ENCODE measurements at regions not wholly inside any gene's neighbourhood (a gene's known extent, or its start where the extent isn't known, plus 50 kb on each side); places are given as distances from the start of the nearest gene placed in this dataset.
A peak's percentile ranks its signal among the peaks of the same experiment; 100 is the strongest.

DNA sequence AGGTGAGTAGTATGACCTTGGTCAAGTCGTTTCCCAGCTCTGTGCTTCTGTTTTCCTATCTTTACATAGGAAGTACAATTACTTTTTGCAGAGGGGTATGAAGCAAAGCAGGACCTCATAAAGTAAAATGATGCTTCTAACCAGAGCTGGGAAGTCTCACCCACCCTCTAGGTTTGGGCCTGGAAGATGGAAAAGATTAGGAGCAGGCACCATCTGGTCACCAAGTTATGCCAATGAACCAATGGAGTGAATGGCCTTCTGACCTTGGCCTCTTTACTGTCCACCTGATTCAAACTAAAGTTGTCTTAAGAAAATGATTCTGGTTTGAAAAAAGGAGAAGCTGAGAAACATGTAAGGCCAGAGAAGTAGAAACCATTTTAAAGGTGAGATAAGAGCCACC, 68.9 kb upstream of the CTNNBL1 start:
- intact Hi-C loops (cut with DNase I): no loop called here
- no peak for DNase-seq (ENCODE audit: extremely low spot score in 2 of 2)
- Histone ChIP-seq H3K27me3 (no peaks in the 10 kb centered on the region), H3K9me3 (no peaks in the 10 kb centered on the region), H3K4me3 (no peak overlapping the region), H3K27ac (no peak overlapping the region), H3K36me3 (no peaks in the 10 kb centered on the region), H3K4me1 (no peaks in the 10 kb centered on the region)
- no peak for TF ChIP-seq POLR2A (IDR thresholded peaks at IDR 0.05)
- TF ChIP-seq POLR2AphosphoS5 (IDR thresholded peaks at IDR 0.05; ENCODE audit: insufficient read depth in 1 of 2, low read depth in 1 of 2): no peak
- TF ChIP-seq, protein P1, sequence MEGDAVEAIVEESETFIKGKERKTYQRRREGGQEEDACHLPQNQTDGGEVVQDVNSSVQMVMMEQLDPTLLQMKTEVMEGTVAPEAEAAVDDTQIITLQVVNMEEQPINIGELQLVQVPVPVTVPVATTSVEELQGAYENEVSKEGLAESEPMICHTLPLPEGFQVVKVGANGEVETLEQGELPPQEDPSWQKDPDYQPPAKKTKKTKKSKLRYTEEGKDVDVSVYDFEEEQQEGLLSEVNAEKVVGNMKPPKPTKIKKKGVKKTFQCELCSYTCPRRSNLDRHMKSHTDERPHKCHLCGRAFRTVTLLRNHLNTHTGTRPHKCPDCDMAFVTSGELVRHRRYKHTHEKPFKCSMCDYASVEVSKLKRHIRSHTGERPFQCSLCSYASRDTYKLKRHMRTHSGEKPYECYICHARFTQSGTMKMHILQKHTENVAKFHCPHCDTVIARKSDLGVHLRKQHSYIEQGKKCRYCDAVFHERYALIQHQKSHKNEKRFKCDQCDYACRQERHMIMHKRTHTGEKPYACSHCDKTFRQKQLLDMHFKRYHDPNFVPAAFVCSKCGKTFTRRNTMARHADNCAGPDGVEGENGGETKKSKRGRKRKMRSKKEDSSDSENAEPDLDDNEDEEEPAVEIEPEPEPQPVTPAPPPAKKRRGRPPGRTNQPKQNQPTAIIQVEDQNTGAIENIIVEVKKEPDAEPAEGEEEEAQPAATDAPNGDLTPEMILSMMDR (IDR thresholded peaks at IDR 0.05): no peak

DNA sequence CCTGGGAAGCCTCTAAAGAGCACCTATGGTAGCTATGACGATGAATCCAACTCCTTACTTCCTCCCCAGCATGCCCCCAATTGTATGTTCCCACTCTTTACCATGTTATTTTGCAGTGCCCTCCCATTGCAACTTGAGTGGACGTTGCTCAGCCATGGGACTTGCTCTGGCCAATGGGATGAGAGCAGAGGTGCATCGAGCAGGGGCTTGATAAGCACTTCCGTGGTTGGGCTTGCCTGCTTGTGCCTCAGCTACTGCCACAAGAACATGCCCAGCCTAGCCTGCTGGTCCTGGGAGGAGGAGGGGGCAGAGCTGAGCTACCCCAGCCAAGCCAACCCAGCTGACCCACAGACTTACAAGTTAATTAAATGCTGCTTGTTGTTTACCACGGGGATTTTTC, 71.1 kb upstream of the CTNNBL1 start:
- Histone ChIP-seq H3K4me3 (no peak overlapping the region), H3K9me3 (no peaks in the 10 kb centered on the region), H3K27me3 (no peaks in the 10 kb centered on the region), H3K4me1 (no peaks in the 10 kb centered on the region), H3K36me3 (no peaks in the 10 kb centered on the region), H3K27ac (no peak overlapping the region)
- TF ChIP-seq, protein P1 (IDR thresholded peaks at IDR 0.05): no peak
- TF ChIP-seq POLR2AphosphoS5 (IDR thresholded peaks at IDR 0.05; ENCODE audit: insufficient read depth in 1 of 2, low read depth in 1 of 2): no peak
- no peak for TF ChIP-seq POLR2A (IDR thresholded peaks at IDR 0.05)
- intact Hi-C loops (cut with DNase I): no loop called here
- DNase-seq (ENCODE audit: extremely low spot score in 2 of 2): no peak

DNA sequence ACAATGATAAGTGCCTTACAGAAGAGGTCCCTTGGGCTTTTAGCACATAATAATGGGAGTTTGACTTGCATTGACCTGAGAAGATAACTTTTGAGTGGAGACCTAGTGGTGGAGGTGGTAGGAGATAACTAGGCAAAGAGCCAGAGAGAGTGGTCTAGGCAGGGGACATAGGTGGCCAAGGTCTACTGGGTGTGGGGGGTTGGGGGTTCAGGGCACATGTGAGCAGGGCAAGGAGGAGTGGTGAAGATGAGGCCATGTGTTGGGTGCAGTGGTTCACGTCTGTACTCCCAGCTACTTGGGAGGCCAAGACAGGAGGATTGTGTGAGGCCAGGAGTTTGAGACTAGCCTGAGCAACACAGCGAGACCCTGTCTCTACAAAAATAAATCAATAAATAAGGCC, 74.3 kb upstream of the CTNNBL1 start:
- H3K9me3 ChIP-seq: no peaks in the 10 kb centered on the region
- DNase-seq (ENCODE audit: extremely low spot score in 2 of 2): no peak
- TF ChIP-seq, protein P1 (IDR thresholded peaks at IDR 0.05): no peak
- TF ChIP-seq POLR2A (IDR thresholded peaks at IDR 0.05): no peak
- no peak for TF ChIP-seq POLR2AphosphoS5 (IDR thresholded peaks at IDR 0.05; ENCODE audit: insufficient read depth in 1 of 2, low read depth in 1 of 2)
- H3K27ac ChIP-seq: no peak overlapping the region
- H3K4me3 ChIP-seq: no peak overlapping the region
- no peaks in the 10 kb centered on the region for H3K36me3 ChIP-seq
- no peaks in the 10 kb centered on the region for H3K27me3 ChIP-seq
- H3K4me1 ChIP-seq: no peaks in the 10 kb centered on the region
- intact Hi-C loops (cut with DNase I): no loop called here

DNA sequence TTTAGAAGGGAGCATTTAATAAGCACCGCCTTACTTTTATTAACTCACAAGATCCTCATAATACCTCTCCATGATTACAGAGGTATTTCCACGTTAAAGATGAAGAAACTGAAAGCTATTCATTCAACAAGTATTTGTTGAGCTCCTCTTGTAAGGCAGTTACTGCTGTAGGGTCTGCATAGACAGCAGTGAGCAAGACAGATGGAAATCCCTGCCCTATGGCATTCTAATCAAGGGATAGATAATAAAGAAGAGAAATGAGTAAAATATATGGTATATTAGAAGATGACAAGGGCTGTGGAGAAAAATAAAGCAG, 77.8 kb upstream of the CTNNBL1 start:
- DNase-seq (ENCODE audit: extremely low spot score in 2 of 2): no peak

DNA sequence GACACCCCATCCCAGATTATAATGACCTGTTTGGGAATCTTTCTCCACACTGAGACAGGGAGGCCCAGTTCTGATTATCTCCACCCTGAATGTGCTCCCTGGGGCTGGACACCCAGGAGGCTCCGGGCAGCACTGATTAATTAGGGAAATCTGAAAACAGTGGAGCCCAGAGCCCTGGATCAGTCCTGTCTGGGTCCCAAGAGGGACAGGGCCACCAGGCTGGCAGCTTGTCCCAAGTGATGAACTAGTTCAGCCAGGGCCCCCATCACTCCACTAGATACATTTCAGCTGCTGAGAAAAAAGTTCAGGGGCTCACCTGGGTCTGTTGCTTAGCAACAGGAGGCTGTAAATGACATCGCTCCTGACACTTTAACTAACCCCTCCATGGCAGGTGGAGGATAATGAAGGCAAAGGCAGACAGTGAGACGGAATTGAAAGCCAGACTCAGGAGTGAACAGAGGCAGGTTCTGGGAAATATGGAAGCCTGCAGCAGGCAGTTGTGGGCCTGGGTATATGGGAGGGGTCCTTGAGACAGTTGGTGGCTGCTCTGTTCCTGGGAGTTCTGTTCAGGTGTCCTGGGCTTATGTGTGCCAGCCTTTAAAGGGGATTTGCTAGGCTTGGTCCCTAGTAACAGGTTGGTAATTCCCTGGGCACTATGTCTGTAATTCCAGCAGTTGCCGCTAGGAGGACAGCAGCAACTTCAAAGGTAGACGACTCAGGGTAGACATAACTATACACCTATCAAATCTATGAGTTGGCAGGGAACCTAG, 78.3 kb upstream of the CTNNBL1 start:
- Histone ChIP-seq H3K4me1 (no peaks in the 10 kb centered on the region), H3K9me3 (no peaks in the 10 kb centered on the region), H3K4me3 (no peak overlapping the region), H3K36me3 (no peaks in the 10 kb centered on the region), H3K27me3 (no peaks in the 10 kb centered on the region), H3K27ac (no peak overlapping the region)
- intact Hi-C loops (cut with DNase I): no loop called here
- no peak for DNase-seq (ENCODE audit: extremely low spot score in 2 of 2)
- TF ChIP-seq POLR2AphosphoS5 (IDR thresholded peaks at IDR 0.05; ENCODE audit: insufficient read depth in 1 of 2, low read depth in 1 of 2) (no peak), POLR2A (IDR thresholded peaks at IDR 0.05) (no peak)
- TF ChIP-seq, protein P1 (IDR thresholded peaks at IDR 0.05): peak in 1 of 3 experiments; percentile 27

More for the DNA sequence above, 77.8 kb upstream of the CTNNBL1 start:
- H3K4me3 ChIP-seq: no peak overlapping the region
- intact Hi-C loops (cut with DNase I): no loop called here
- no peaks in the 10 kb centered on the region for H3K27me3 ChIP-seq
- no peak overlapping the region for H3K27ac ChIP-seq
- TF ChIP-seq POLR2A (IDR thresholded peaks at IDR 0.05): no peak
- TF ChIP-seq, protein P1 (IDR thresholded peaks at IDR 0.05): no peak
- no peak for TF ChIP-seq POLR2AphosphoS5 (IDR thresholded peaks at IDR 0.05; ENCODE audit: insufficient read depth in 1 of 2, low read depth in 1 of 2)
- H3K9me3 ChIP-seq: no peaks in the 10 kb centered on the region
- no peaks in the 10 kb centered on the region for H3K36me3 ChIP-seq
- no peaks in the 10 kb centered on the region for H3K4me1 ChIP-seq
